HG03575 (cell line): ENCODE measurements at regions not wholly inside any gene's neighbourhood (a gene's known extent, or its start where the extent isn't known, plus 50 kb on each side); places are given as distances from the start of the nearest gene placed in this dataset.
"Not testable (repeated sequence)": the region's sequence is repeated elsewhere in the genome, so short reads cannot be mapped to it uniquely, and the experiment has no call there.

Source experiments
- ATAC-seq: cut with Tn5 transposase; IDR thresholded peaks from one replicate; pipeline ENCODE4 v1.9.1; 2021; ENCODE audit not compliant: unreplicated experiment, insufficient number of reproducible peaks, low FRiP score; ENCODE audit errors: extremely low read depth

DNA sequence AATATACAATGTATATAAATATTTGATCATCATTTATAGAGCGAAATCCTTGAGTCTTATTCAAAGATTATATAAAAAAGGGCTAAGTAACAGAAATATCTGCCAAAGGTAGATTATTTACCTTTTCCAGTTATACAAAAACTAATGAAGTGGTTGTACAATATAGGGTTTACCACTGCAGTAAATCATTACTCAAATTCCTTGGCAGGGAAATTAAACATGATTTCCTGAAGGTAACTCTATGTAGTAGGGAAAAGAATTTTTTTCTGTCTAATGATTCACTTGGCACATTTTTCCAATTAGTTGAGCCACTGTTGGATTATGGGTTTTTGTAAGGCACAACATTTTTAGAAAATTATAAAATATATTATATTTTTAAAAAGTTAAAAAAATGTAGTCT, 129.6 kb downstream of the NR2F2 start:
- no peak for ATAC-seq

DNA sequence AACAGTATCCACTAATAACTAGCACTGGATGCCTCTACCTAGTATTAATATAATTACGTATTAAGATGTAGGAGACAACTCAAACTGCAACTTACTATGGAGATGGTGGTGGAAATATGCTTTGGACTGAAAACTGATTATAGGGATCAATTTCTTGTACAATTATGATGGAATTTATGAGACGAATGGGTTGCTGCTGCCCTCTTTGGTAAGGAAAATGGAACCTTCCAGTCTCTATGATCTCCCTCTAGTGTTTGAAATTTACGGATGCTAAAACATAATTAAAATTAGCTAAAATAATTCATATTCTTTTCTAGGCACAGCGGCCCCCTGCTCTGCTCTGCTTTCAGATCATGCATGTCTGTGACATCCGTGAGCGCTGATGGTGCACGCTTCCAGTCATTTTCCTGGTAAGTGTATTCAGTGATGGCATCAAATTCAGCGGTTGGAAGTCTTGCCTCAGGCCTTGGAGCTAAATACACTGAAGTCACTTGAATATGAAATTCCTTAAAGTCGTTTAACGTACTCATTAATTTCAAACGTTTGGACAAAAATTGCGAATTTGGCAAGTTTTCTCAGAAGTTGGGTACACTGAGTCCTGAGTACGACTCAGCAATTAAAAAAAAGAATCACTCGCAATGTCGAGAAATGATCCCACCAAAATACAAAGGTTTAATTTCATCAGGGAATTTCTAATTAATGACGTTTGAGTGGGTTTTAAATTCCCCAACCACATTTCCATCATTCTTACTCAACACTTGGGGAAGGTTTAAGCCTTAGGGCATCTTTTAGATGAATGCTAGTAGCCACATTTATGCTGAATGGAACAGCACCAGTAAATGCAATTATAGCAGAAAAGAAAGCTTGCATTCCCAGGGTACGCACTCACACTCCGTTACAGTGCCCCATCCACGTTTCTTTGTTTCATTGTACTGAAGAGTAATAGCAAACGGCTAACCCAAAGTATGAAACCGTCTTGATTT, 132.6 kb downstream of the NR2F2 start:
- no peak for ATAC-seq

DNA sequence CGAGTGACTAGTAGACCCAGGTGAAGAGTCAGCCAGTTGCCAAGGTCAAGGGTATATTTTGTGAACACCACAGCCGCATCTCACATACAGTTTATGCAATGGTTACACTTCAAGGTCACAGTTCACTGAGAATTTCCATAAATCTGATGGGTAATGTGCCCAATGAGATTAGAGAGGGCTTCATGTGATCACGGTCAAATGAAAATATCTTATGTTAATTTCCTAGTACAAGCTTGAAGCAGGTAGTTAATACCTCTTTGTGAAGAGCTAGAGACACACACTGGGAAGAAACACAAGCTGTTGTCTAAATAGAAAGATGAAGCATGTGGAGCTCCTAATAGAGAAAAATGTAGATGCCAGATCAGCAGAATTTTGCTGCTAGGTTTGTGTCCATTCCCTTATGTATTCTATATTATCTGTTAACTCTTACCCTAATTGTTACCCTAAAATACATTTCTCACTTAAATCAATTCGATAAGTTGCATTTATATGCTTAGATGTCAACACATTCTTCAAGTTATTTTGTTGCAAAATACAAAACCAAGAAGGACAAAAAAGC, 136.0 kb downstream of the NR2F2 start:
- ATAC-seq: no peak

DNA sequence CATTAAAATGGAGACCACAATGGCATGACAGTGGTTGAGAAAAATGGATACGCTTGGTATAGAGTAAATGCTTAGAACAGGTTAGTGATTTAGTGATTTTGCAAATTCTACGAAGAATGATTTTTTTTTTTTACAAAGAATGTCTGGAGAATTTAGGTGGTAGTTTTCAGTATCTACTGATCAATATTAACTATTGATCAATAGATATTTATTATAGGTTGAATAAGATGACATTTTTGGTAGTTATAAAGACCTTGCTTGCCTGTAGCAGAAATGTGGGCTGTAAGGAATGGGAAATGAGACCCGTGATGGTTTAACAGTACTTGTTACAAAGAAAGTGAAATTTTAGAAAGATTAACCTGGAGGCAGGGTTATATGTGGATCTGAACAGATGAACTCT, 137.5 kb downstream of the NR2F2 start:
- ATAC-seq: no peak

DNA sequence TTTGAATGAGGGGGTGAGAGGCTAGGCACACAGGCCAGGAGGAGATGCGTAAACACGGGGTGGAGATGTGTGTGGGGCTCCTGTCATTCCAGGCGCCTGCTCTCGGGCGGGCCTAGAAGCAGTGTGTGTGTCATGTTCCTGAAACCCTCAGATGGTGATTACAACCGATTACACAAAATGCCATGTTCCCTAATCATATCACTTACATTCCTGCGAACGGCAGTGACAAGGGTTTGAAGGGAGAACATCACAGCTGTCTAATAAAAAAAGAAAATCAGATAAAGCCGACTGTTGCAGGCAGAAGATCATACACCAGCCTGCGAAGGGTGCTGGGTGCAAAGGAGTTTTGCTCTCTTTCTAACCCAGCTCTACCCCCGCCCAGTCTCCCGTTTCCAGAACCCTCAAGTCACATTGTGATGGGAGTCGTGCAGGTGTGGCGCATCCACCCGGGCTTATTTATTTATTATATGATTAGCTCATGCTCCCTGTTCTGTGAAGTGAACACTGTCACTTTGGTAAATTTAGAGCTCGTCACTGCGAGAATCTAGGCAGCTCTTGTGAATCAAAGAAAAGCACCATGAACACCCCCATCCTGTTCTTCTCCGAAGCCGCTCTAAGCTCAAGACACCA, 140.3 kb downstream of the NR2F2 start:
- no peak for ATAC-seq

DNA sequence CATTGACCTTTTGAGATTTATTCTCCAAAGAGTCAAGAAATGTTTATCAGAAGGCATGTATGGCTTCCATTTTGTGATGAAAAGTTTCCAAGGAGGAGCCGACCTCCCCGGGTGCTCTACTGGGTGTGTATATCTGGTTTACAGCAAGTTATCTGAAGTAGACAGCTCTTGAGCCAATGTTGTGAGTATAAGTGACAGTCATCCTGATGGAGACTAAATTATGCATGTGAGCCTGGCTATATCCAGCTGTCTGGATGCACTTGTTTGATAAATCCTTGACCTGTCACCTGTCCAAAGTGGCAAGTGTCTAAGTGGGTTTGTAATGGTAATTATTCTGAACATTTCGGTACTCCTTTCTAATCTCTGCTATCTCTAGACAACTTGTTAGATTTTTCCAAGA, 142.2 kb downstream of the NR2F2 start:
- ATAC-seq: no peak

DNA sequence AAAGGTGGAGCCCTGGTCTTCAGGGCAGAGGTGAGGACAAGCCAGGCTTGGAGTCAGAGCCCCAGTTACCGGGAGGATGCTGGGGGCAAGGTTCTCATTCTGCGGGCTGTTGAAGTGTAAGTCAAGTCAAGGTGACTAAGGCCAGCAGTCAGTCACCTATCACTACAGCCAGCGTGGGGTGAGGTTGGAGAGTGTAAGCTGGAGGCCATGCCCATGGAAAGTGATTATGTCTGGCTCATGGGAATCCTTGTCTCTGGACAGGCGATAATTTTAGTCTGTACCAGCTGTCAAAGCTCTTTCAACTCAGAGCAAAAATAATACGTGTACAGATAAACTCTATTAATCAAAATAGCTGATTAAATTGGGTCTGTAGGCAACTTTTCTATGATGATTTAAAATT, 143.1 kb downstream of the NR2F2 start:
- no peak for ATAC-seq

DNA sequence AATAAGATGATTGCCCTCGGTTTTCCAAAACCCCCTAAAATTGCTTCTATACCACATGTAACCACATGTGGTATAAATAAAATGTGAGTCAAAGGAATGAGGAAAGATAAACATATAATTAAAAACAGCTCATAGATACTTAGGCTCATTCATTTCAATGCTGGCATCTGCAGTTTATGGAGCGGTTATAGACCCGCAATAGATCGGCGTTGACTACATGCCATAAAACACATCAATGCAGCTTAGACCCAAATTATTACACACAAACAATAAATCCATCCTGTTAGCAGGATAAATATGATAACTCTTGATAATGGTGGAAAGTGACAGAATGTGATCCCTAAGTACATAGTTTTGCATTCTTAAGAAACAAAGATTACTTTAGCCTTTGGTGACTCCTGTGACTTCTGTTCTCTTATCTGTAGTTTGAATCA, 143.7 kb downstream of the NR2F2 start:
- ATAC-seq: no peak

DNA sequence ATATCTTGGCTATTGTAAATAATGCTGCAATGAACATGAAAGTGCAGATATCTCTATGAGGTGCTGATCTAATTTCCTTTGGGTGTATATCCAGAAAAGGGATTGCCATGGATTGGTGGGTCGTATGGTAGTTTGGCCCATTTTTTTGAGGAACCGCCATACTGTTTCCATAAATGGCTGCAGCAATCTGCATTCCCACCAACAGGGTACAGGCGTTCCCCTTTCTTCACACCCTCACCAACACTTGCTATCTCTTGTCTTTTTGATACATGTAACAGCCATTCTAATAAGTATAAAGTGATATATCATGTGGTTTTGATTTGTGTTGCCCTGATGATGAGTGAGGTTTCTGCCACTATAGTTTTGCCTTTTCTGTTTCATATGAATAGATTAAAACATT, 146.7 kb downstream of the NR2F2 start:
- ATAC-seq: no peak

DNA sequence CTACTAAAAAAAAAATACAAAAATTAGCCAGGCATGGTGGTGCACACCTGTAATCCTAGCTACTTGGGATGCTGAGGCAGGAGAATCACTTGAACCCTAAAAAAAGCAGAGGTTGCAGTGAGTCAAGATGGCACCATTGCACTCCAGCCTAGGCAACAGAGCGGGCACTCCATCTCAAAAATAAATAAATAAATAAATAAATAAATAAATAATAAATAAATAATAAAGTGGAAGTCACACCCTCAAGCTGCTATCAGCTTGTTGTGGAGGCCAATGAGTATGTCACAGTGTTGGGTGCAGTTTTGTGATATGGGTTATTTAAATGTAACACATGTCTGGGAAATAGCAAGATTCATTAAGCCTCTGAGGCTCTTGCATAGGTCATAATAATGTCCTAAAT, 153.9 kb downstream of the NR2F2 start:
- ATAC-seq: not testable (repeated sequence)

DNA sequence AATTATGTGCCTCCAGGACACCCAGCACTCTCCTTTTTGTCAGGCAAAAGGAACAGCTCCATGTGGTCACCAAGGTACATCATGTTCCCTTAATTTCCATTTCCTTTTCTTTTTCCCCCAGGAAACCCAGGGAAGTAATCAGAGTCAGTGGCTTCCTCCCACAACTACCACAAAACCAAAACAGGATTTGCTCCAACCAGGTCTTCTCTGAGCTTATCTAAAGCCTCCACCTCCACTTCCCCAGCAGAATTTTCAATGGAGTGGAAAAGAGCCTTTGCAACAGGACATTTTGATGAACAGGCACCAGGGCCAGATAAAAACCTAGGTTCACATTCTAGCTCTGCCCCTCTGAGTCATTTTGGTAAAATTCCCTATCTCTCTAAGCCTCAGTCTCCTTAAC, 154.3 kb downstream of the NR2F2 start:
- no peak for ATAC-seq

DNA sequence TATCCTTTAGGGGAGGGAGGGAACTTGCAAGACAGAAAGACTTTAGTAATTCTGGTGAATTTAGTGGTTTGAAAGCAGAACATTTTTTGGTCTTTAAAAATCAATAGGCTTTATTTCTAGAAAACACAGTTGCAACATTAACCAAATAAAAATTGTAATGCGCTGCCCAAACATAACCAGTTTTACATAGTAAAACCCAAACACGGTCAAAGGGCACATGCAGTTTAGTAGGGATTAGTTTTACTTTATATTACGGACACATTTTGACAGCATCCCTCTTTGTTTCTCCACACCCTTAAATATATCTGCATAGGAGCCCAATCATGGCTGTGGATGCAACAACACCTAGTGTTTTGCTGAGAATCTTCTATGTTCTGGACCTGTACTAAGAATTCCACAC, 156.7 kb downstream of the NR2F2 start:
- ATAC-seq: no peak

DNA sequence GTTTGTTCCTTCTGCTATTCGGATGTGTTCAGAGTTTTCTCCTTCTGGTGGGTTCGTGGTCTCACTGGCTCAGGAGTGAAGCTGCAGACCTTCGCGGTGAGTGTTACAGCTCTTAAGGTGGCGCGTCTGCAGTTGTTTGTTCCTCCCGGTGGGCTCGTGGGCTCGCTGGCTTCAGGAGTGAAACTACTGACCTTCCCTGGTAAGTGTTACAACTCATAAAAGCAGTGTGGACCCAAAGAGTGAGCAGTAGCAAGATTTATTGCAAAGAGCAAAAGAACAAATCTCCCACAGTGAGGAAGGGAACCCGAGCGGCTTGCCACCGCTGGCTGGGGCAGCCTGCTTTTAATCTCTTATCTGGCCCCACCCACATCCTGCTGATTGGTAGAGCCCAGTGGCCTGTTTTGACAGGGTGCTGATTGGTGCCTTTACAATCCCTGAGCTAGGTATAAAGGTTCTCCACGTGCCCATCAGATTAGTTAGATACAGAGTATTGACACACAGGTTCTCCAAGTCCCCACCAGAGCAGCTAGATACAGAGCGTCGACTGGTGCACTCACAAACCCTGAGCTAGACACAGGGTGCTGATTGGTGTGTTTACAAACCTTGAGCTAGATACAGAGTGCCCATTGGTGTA, 160.7 kb downstream of the NR2F2 start:
- not testable (repeated sequence) for ATAC-seq

DNA sequence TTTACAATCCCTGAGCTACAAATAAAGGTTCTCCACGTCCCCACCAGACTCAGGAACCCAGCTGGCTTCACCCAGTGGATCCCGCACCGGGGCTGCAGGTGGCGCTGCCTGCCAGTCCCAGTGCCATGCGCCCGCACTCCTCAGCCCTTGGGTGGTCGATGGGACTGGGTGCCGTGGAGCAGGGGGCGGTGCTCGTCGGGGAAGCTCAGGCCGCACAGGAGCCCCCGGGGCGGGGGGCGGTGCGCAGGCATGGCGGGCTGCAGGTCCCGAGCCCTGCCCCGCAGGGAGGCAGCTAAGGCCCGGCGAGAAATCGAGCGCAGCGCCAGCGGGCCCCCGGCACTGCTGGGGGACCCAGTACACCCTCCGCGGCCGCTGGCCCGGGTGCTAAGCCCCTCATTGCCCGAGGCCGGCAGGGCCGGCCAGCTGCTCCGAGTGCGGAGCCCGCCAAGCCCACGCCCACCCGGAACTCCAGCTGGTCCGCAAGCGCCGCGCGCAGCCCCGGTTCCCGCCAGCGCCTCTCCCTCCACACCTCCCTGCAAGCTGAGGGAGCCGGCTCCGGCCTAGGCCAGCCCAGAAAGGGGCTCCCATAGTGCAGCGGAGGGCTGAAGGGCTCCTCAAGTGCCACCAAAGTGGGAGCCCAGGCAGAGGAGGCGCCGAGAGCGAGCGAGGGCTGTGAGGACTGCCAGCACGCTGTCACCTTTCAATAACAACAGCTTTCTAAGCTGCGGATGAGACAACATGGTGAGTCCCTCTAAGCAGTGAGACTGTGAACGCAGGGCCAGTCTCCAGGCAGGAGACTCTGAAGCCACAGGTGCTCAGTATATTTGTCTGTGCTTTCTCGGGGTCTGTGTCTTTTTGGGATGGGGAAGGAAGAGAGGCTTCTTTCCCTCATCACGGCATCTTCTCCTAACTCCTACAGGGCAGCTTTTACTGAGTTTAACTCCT, 161.5 kb downstream of the NR2F2 start:
- ATAC-seq: not testable (repeated sequence)

DNA sequence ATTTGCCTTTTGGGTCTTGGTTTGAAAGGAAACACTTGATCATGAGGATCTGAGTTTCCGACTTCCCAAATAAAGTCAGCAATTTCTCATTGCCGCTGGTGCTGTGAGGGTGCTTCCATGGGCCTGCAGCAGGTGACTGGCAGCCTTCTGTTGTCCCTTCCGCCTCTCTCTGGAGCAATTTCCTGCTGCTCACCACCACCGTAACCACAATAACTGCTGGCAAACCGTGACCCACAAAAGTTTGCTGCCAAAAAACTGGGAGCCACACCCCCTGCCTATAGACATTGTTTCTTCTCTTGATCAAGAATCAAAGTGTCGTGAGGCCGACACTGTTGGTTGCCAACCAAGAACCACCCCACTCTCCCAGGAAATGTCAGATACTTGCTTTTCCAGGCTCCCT, 164.0 kb downstream of the NR2F2 start:
- ATAC-seq: no peak

DNA sequence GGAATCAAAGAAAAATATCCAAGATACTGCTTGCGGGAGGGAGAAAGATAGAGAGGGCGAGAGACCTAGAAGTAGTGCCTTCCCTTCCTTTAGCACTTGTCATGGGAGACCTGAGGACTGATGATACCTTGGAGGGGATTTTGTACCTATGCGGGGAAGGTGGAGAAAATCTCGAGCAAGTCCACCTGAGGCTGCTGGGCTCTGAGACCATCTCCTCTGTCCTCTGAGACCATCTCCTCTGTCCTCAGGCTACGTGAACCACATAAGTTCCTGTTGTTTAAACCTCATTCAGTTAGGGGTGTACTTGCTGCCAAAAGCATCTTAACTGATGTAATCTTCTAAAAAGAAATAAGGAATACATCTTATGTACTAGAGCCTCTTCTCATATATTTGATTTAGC, 164.9 kb downstream of the NR2F2 start:
- ATAC-seq: no peak

DNA sequence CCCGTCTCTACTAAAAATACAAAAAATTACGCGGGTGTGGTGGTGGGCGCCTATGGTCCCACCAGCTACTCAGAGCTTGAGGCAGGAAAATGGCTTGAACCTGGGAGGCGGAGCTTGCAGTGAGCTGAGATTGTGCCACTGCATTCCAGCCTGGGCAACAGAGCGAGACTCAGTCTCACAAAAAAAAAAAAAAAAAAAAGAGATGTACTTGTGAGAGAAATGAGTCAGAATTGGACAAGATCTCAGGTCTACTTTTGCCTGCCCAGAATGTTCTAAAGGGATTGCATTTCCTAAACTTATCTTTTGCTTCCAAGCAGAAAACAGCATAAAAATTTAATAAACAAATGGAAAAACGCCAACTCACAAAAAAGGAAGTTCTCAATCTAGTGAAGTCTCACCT, 167.5 kb downstream of the NR2F2 start:
- no peak for ATAC-seq

DNA sequence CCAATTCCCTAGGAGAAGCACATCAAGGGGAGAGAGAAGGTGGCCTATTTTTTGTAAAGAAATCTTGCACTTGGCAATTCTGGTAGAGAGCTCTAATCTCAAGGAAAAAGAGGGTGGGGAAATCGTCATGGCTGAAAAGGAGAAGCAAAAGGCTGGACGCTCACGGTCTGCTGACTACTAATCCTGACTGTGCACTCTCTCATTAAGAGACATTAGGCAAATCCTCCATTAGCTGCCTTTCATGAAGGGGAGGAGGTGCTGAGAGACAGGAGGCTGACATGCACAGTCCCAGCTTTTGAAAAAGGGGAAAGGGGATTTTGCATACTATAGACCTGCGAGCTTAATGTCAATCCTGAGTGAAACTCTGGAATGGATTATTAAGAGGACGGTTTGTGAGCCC, 170.0 kb downstream of the NR2F2 start:
- ATAC-seq: no peak

DNA sequence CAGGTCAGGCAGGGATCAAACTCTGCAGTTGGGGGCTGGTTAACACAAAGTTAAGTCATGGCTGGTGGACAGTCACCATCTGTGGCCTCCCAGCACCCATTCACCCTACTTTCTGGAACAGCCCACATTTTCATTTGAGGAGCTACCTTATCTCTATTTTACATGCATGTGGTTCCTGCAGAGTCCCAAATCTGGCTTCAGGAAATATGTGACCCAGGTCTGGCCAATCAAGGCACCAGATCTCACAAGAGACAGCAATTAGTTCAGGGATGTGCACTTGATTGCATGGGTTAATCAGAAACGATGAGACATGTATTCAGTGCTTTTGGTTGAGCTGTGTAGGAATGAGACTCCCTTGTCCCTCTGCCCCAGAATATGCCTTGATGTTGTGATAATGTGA, 170.9 kb downstream of the NR2F2 start:
- ATAC-seq: no peak
